Stomach smooth muscle (tissue), 2 donors: ENCODE measurements at regions not wholly inside any gene's neighbourhood (a gene's known extent, or its start where the extent isn't known, plus 50 kb on each side); places are given as distances from the start of the nearest gene placed in this dataset.
"Not testable (repeated sequence)": the region's sequence is repeated elsewhere in the genome, so short reads cannot be mapped to it uniquely, and the experiment has no call there.

ENCODE experiments used
- H3K27ac ChIP-seq: one replicate; pipeline ENCODE4 v1.7.0; 2013; ENCODE audit warnings: mild to moderate bottlenecking, low read length, inconsistent platforms
- H3K27me3 ChIP-seq, 2 donors: one replicate each; pipeline ENCODE4 v1.7.0; 2013; ENCODE audit warnings: low read length in 2 of 2; ENCODE audit not compliant: insufficient read depth in 2 of 2, control insufficient read depth in 1 of 2
- H3K36me3 ChIP-seq, 2 donors: one replicate each; pipeline ENCODE4 v1.7.0; 2013; ENCODE audit warnings: low read length in 2 of 2; ENCODE audit not compliant: control insufficient read depth in 2 of 2, insufficient read depth in 2 of 2
- H3K4me1 ChIP-seq: one replicate; pipeline ENCODE4 v1.7.0; 2013; ENCODE audit warnings: low read length; ENCODE audit not compliant: control insufficient read depth, insufficient read depth
- H3K4me3 ChIP-seq, 2 donors: one replicate each; pipeline ENCODE4 v1.7.0; 2013; ENCODE audit warnings: low read length in 2 of 2
- H3K9ac ChIP-seq, 2 donors: one replicate each; pipeline ENCODE4 v1.7.0; 2013; ENCODE audit warnings: low read length in 2 of 2, mild to moderate bottlenecking in 1 of 2
- H3K9me3 ChIP-seq, 2 donors: one replicate each; pipeline ENCODE4 v1.7.0; 2013; ENCODE audit warnings: low read length in 2 of 2; ENCODE audit not compliant: control insufficient read depth in 2 of 2
- donor health status: healthy.
- donor health status: Pancreatic carcinoma.

DNA sequence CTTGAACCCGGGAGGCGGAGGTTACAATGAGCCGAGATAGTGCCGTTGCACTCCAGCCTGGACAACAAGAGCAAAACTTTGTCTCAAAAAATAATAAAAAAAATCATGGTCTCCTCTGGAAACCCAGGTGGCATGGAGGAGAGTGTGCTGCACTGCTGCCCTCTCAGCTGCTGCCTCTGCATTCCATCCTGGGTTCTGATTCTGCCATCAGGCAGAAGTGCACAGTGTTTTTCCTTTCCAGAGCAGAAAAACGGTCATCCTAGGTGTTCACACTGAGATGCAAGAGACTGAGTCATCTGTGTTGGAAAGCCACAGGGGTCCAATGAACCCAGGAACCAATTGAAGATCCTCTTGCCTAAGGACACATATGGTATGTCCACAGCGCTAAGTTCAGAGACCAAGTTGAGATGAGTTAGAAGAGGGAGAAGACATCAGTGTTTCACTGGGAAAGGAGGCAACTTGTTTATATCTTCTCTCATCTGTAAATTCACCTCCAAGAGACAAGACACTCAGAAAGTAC lies 88.8 kb upstream of the DMRT1 start:
- no peaks in the 10 kb centered on the region for H3K27me3 ChIP-seq
- H3K9me3 ChIP-seq: no peaks in the 10 kb centered on the region
- H3K4me1 ChIP-seq: peaks cover 4% of the 10 kb centered on the region
- H3K9ac ChIP-seq: no peak overlapping the region
- peaks cover 0 to 2% of the 10 kb centered on the region in 2 donors for H3K36me3 ChIP-seq
- H3K4me3 ChIP-seq: no peak overlapping the region
- no peak overlapping the region for H3K27ac ChIP-seq

DNA sequence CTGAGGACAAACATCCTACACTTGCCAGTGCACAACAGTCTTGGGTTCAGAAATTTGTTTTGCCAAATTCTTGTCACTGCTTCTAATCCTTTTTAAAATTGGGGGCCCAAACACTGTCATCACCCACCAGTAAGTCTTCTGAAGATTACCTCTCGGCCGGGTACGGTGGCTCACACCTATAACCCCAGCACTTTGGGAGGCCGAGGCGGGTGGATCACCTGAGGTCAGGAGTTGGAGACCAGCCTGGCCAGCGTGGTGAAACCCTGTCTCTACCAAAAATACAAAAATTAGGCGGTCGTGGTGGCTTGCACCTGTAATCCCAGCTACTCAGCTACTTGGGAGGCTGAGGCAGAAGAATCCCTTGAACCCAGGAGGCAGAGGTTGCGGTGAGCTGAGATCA lies 87.8 kb upstream of the DMRT1 start:
- not testable (repeated sequence) for H3K27ac ChIP-seq, H3K27me3 ChIP-seq, H3K4me3 ChIP-seq, H3K36me3 ChIP-seq, H3K9ac ChIP-seq, H3K9me3 ChIP-seq, H3K4me1 ChIP-seq

DNA sequence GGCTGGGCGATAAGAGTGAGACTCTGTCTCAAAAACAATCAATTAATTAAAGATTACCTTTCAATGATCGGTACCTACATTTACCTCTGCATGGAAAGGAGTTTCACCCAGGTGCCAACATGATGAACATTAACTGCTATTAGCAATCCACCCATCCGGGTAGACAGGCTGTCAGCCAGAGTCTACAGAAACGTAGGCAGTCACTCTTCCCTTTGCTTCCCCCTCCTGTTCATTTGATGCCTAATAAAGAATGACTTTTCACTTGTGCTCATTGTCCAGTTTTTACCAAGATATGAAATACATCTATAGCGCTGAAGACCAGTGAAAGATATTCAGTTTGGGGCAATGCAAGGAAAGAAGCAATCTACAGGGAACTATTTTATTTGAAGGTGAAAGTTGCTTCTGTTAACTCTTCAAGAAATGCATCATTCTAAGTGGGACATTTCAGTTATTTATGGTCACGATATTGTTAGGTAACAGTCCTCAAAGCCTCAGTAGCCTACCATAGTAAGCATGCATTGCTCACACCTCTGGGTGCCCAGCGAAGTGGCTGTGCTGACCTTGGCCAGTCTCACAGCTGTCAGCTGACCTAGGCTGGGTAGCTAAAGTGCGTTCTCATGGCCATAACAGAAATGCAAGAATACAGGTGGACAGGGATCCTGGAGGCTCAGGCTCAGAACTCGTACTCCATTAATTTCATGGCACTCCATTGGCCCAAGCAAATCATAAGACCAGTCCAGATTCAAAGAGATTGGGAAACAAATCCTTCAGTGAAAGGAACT lies 87.2 kb upstream of the DMRT1 start:
- no peak overlapping the region for H3K4me3 ChIP-seq
- no peaks in the 10 kb centered on the region for H3K27me3 ChIP-seq
- peaks cover 0 to 2% of the 10 kb centered on the region in 2 donors for H3K36me3 ChIP-seq
- no peak overlapping the region for H3K27ac ChIP-seq
- H3K4me1 ChIP-seq: peaks cover 5% of the 10 kb centered on the region
- no peaks in the 10 kb centered on the region for H3K9me3 ChIP-seq
- H3K9ac ChIP-seq: no peak overlapping the region

DNA sequence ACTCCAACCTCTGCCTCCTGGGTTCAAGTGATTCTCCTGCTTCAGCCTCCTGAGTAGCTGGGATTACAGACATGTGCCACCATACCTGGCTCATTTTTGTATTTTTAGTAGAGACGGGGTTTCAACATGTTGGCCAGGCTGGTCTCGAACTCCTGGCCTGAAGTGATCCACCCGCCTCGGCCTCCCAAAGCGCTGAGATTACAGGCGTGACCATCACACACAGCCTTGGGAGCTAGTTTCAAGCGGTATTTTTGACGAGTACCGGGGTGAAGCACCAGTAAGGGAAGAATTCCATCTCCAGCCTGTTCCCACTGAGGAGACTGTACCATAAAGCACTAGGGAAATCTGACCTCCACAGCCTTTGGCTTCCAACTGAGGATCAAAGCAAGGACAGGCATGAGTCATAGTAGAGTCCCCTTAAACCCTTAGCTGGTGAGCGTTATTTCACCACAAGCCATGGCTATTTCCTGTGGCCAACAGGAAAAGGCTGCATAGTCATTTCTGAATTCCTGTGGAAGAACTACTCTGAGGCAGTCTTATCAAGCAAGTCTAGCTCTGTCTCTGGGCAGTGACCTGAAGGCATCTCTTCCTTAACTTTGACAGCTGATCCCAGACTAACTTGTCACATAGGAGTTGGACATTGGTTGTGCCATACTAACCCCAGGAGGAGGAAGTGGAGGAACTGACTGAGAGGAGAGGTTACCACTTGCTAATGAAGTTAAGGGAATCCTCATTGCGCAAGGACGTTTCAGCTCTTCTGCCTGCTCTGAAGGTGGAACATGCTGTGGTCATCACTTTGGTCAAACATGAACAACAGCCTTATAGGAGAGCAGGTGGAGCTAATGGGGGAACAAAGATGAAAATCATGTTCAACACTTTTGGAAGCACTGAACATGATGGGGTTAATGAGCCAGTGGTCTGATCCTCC lies 85.8 kb upstream of the DMRT1 start:
- Histone ChIP-seq H3K9me3 (no peaks in the 10 kb centered on the region), H3K4me3 (no peak overlapping the region), H3K36me3 (peaks cover 0 to 2% of the 10 kb centered on the region in 2 donors), H3K27ac (no peak overlapping the region), H3K9ac (no peak overlapping the region), H3K4me1 (peaks cover 6% of the 10 kb centered on the region), H3K27me3 (no peaks in the 10 kb centered on the region)

DNA sequence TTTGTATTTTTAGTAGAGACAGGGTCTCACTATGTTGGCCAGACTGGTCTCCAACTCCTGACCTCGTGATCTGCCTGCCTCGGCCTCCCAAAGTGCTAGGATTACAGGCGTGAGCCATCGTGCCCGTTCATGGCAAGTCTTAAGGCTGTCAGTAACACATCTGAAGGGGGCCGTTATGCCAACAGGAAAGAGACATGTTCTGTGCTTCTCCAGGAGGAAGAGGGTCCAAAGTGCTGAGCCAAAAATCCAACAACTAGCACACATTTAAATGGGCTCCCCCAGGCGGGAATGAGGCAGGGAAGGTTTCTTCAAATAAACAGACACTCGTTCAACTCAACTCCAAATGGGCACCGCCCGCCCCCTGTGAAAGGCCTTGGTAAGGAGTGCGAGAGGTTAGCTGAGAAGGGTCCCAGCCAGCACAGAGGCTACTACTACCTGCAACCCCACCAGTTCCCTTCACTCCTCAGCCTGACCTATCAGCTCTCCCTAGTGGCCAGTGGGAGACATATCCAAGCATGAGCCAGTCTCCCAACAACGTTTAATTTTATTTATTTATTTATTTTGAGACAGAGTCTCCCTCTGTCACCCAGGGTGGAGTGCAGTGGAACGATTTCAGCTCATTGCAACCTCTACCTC lies 84.1 kb upstream of the DMRT1 start:
- Histone ChIP-seq H3K27me3 (no peaks in the 10 kb centered on the region), H3K36me3 (peaks cover 0 to 2% of the 10 kb centered on the region in 2 donors), H3K27ac (no peak overlapping the region), H3K9ac (no peak overlapping the region), H3K9me3 (no peaks in the 10 kb centered on the region), H3K4me3 (no peak overlapping the region), H3K4me1 (peaks cover 6% of the 10 kb centered on the region)

DNA sequence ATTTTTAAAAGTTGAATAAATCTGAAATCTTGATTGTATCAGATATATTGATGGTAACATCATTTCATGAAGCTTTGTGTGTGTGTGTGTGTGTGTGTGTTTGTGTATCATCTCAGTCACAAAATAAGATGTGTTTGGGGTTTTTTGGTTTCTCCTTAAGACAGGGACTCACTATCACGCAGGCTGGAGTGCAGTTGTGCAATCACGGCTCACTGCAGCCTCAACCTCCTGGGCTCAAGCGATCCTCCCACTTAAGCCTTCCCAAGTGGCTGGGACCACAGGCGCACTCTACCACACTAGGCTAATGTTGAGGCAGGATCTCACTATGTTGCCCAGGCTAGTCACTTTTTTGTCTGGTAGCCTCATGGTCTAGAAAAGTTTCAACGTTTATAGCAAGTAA lies 83.4 kb upstream of the DMRT1 start:
- Histone ChIP-seq H3K9me3 (no peaks in the 10 kb centered on the region), H3K27ac (no peak overlapping the region), H3K9ac (no peak overlapping the region), H3K4me1 (peaks cover 6% of the 10 kb centered on the region), H3K27me3 (no peaks in the 10 kb centered on the region), H3K36me3 (no peaks in the 10 kb centered on the region), H3K4me3 (no peak overlapping the region)

DNA sequence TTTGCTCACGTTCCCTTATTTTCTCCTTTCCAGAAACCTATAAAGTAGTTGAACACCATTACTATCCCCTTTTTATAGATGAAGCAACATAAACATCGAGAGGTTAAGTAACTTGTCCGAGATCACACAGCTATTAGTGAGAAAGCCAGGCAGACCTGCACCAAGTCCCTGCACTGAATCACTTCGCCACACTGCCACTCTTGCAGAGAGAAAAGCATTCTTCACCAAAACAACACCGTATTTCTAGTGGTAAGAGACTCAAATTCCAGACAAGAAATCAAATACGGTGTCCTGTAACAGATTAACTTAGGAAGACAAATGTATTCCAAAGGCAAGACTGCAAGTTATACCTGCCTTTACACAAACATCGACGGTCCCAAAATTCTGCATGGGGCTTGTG lies 82.0 kb upstream of the DMRT1 start:
- no peaks in the 10 kb centered on the region for H3K27me3 ChIP-seq
- no peak overlapping the region for H3K9ac ChIP-seq
- no peak overlapping the region for H3K27ac ChIP-seq
- H3K36me3 ChIP-seq: no peaks in the 10 kb centered on the region
- H3K9me3 ChIP-seq: no peaks in the 10 kb centered on the region
- H3K4me3 ChIP-seq: no peak overlapping the region
- peaks cover 9% of the 10 kb centered on the region for H3K4me1 ChIP-seq

DNA sequence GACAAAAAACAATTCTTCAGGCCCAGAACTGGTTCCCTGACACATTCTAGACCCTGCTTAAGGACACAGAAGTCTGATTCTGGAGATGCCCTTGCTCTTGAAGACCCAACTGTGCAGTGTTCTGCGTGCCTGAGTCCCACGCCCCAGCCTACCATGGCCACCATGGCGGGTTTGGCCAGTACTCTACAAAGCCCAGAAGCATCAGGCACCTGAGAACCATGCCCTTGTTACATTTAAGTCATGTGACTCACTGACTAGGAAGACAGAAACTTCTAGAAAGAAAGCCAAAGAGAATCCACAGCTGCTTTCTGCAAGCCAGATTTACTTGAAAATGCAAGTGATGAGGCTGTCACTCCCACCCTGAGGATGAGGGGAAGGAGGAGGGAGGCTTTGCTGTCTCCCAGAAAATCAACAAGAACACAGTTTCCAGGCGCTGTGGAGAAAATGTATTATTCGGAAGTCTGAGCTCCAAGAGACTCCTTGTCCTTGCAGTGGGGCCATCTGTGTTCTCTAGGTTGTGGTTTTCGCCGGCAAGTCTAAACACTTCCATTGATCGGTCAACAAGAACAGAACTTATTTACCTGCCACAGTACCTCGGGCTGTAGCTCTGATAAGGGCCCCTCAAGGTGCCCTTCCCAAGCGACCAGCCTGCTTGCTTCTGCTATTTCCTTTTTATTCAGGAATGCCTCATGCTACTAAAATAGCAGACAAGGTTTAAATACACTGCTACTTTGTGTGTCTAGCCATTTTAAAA lies 81.3 kb upstream of the DMRT1 start:
- Histone ChIP-seq H3K9me3 (no peaks in the 10 kb centered on the region), H3K4me1 (peaks cover 9% of the 10 kb centered on the region), H3K27ac (no peak overlapping the region)

DNA sequence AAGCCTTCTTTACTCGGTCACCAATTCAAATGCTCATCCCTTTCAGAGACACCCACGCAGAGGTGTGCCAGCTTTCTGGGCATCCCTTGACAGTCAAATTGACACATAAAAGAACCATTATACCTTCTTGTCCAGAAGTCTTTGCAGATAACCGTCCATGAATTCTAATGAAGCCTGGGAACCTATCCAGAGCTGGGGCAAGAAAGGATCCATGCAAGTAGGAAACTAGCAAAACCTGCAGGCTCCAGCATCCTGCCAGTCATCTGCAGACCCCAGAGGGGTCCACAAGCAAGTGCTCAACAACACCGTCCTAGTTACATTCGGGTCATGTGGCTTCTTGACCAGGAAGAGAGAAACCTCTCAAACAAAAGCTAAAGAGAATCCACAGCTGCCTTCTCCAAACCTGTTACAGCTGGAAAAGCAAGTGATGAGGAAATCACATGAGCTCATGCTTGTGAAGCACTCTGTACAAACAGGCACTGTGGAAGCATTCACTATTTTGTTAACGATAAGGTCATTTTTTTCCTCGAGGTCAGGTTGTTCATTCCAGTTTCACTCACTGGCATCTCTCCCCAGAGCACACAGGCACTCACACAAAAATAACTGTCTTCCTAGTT lies 80.2 kb upstream of the DMRT1 start:
- Histone ChIP-seq H3K27ac (no peak overlapping the region), H3K27me3 (no peaks in the 10 kb centered on the region), H3K9ac (no peak overlapping the region), H3K4me1 (peaks cover 9% of the 10 kb centered on the region), H3K36me3 (no peaks in the 10 kb centered on the region), H3K4me3 (no peak overlapping the region), H3K9me3 (no peaks in the 10 kb centered on the region)

More for the DNA sequence above, 81.3 kb upstream of the DMRT1 start:
- H3K9ac ChIP-seq: no peak overlapping the region
- H3K27me3 ChIP-seq: no peaks in the 10 kb centered on the region
- H3K4me3 ChIP-seq: no peak overlapping the region
- H3K36me3 ChIP-seq: no peaks in the 10 kb centered on the region
